ENCODE measurements at regions not wholly inside any gene's neighbourhood (a gene's known extent, or its start where the extent isn't known, plus 50 kb on each side); places are given as distances from the start of the nearest gene placed in this dataset.

GRCh38 chr9:30800421-30800820 lies 1584.0 kb upstream of the ACO1 start:
- H3K23ac ChIP-seq (ENCODE audit: insufficient read length, low read depth, low read length), result no peak overlapping the region
- DNase-seq, result no peak
- H3K4me1 ChIP-seq (ENCODE audit: insufficient read depth, low read length), result peaks cover 3% of the 10 kb centered on the region; the same call in 1 of the 2 replicates
- Mint-ChIP-seq H3K4me3 (no peak overlapping the region), H3K36me3 (ENCODE audit: insufficient read depth in 1 of 3, low read depth in 3 of 3) (peaks cover 0 to 6% (median 2%) of the 10 kb centered on the region in 3 experiments; a peak in 4 of 7 replicates), H3K9me3 (peaks cover 0 to 4% of the 10 kb centered on the region in 2 experiments; a peak in 3 of 5 replicates), H3K27ac (no peak overlapping the region), H3K27me3 (ENCODE audit: low read depth) (no peaks in the 10 kb centered on the region), H3K4me1 (peaks cover 8 to 18% of the 10 kb centered on the region in 2 experiments)
- no peak overlapping the region for H3K56ac ChIP-seq (ENCODE audit: insufficient read length, low read depth, low read length)
- H2AK5ac ChIP-seq (ENCODE audit: insufficient read length, low read length), result no peak overlapping the region
- H4K5ac ChIP-seq (ENCODE audit: insufficient read length, low read depth, low read length), result no peak overlapping the region
- H3K14ac ChIP-seq (ENCODE audit: insufficient read depth, low read length), result no peak overlapping the region
- H3K9me3 ChIP-seq (ENCODE audit: control insufficient read depth, low read depth, low read length), result no peaks in the 10 kb centered on the region
- H4K8ac ChIP-seq (replicated peaks; ENCODE audit: insufficient read length, low read depth, low read length), result no peak overlapping the region
- no peak overlapping the region for H2AFZ ChIP-seq (ENCODE audit: low read length)
- H2BK20ac ChIP-seq (ENCODE audit: low read depth, low read length, poor library complexity, severe bottlenecking), result no peak overlapping the region
- H2BK5ac ChIP-seq (ENCODE audit: insufficient read length, low read length), result no peak overlapping the region
- H3K4ac ChIP-seq (ENCODE audit: low read depth, low read length), result no peak overlapping the region
- H4K91ac ChIP-seq (ENCODE audit: insufficient read length, low read depth, low read length), result no peak overlapping the region
- H2BK120ac ChIP-seq (ENCODE audit: low read depth, low read length, poor library complexity, severe bottlenecking), result no peak overlapping the region
- H3K27ac ChIP-seq (ENCODE audit: insufficient read length, low read depth, low read length), result no peak overlapping the region
- no peak overlapping the region for H3K18ac ChIP-seq (ENCODE audit: insufficient read length, low read depth, low read length)
- no peak overlapping the region for H3K4me2 ChIP-seq (ENCODE audit: insufficient read depth, insufficient read length, low read length)
- H3K79me2 ChIP-seq (ENCODE audit: insufficient read depth, low read length), result no peaks in the 10 kb centered on the region
- no peak overlapping the region for H2BK15ac ChIP-seq (ENCODE audit: low read depth, low read length)
- H3K79me1 ChIP-seq (ENCODE audit: insufficient read depth, low read depth, low read length, poor library complexity, severe bottlenecking), result no peaks in the 10 kb centered on the region
- WGBS (ENCODE audit: extremely low coverage, insufficient read length, low lambda C conversion rate), result no CpG with 5 or more reads among the region's 14 CpGs
- no peak overlapping the region for H3K9ac ChIP-seq (ENCODE audit: extremely low read depth, insufficient read length, low read length)
- no peak overlapping the region for H2BK12ac ChIP-seq (ENCODE audit: insufficient read length, low read depth, low read length)
- H3K27me3 ChIP-seq (ENCODE audit: insufficient read depth, low read length), result no peaks in the 10 kb centered on the region
- no peaks in the 10 kb centered on the region for H4K20me1 ChIP-seq (ENCODE audit: control insufficient read depth, insufficient read depth, insufficient read length)
- H3T11ph ChIP-seq (ENCODE audit: low read length), result no peak overlapping the region
- TF ChIP-seq, protein P1, sequence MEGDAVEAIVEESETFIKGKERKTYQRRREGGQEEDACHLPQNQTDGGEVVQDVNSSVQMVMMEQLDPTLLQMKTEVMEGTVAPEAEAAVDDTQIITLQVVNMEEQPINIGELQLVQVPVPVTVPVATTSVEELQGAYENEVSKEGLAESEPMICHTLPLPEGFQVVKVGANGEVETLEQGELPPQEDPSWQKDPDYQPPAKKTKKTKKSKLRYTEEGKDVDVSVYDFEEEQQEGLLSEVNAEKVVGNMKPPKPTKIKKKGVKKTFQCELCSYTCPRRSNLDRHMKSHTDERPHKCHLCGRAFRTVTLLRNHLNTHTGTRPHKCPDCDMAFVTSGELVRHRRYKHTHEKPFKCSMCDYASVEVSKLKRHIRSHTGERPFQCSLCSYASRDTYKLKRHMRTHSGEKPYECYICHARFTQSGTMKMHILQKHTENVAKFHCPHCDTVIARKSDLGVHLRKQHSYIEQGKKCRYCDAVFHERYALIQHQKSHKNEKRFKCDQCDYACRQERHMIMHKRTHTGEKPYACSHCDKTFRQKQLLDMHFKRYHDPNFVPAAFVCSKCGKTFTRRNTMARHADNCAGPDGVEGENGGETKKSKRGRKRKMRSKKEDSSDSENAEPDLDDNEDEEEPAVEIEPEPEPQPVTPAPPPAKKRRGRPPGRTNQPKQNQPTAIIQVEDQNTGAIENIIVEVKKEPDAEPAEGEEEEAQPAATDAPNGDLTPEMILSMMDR (conservative IDR thresholded peaks at IDR 0.05), result no peak
- no peaks in the 10 kb centered on the region for H3K23me2 ChIP-seq (ENCODE audit: insufficient read length, low read depth, low read length, poor library complexity, severe bottlenecking)

All from H9 (cell line).